AG10803 (cell line): ENCODE measurements at regions not wholly inside any gene's neighbourhood (a gene's known extent, or its start where the extent isn't known, plus 50 kb on each side); places are given as distances from the start of the nearest gene placed in this dataset.

Source experiments
- DNase-seq: peaks from one replicate; pipeline ENCODE4 v3.0.0; 2010; ENCODE audit warnings: low read depth
- H3K4me3 ChIP-seq: 2 replicates; pipeline ENCODE4 v1.5.1; 2011; ENCODE audit warnings: mild to moderate bottlenecking, low read length, control low read depth
- CTCF ChIP-seq: conservative IDR thresholded peaks from 2 replicates; pipeline ENCODE4 v1.5.1; 2011; ENCODE audit warnings: mild to moderate bottlenecking, low read length, control low read depth, inconsistent platforms

- no peak for DNase-seq
- no peak for TF ChIP-seq CTCF
- H3K4me3 ChIP-seq: no peak overlapping the region
Measured at GRCh38 chr2:157053876-157054275, 203.6 kb upstream of the GALNT5 start.

GRCh38 chr2:157055660-157056199, 201.8 kb upstream of the GALNT5 start:
- H3K4me3 ChIP-seq: no peak overlapping the region
- peak; percentile 57 for TF ChIP-seq CTCF
- DNase-seq: peak; percentile 27

GRCh38 chr2:157056200-157056676, 201.3 kb upstream of the GALNT5 start:
- DNase-seq: peak; percentile 51
- TF ChIP-seq CTCF: no peak
- no peak overlapping the region for H3K4me3 ChIP-seq

GRCh38 chr2:157058161-157058560, 199.3 kb upstream of the GALNT5 start:
- TF ChIP-seq CTCF: no peak
- DNase-seq: no peak
- no peak overlapping the region for H3K4me3 ChIP-seq

- no peak for DNase-seq
- H3K4me3 ChIP-seq: no peak overlapping the region
- TF ChIP-seq CTCF: no peak
Measured at GRCh38 chr2:157059036-157059435, 198.5 kb upstream of the GALNT5 start.

- no peak for TF ChIP-seq CTCF
- DNase-seq: no peak
- no peak overlapping the region for H3K4me3 ChIP-seq
Measured at GRCh38 chr2:157061799-157062198, 195.7 kb upstream of the GALNT5 start.

- H3K4me3 ChIP-seq: no peak overlapping the region
- no peak for TF ChIP-seq CTCF
- no peak for DNase-seq
Measured at GRCh38 chr2:157067562-157067961, 189.9 kb upstream of the GALNT5 start.
